HepG2 (cell line): ENCODE measurements at regions not wholly inside any gene's neighbourhood (a gene's known extent, or its start where the extent isn't known, plus 50 kb on each side); places are given as distances from the start of the nearest gene placed in this dataset.

ENCODE experiments used
- ATAC-seq: fragments of 200-7000 bp; cut with Tn5 transposase; 3 replicates; pipeline ENCODE4 v1.9.1; 2020; ENCODE audit warnings: mild to moderate bottlenecking, moderate library complexity
- BruUV-seq: library from RNA; stranded (reverse); fragments of 400-500 nt; replicated peaks from 2 replicates; lab custom pipeline; 2021; lab: Mats Ljungman, UMichigan
- CTCF ChIA-PET: fragments of 300-600 bp; formaldehyde crosslinking; extraction: SDS; loops from one replicate; lab custom pipeline; 2021; ENCODE audit warnings: low total read pairs, inconsistent platforms, low intra/inter-chr PET ratio; lab: Yijun Ruan, JAX
- POLR2A ChIA-PET: fragments of 350-600 bp; sonication (Branson Sonifier 250); formaldehyde crosslinking; loops from one replicate; lab custom pipeline; 2020; ENCODE audit warnings: antibody characterized with exemption, inconsistent platforms; lab: Yijun Ruan, JAX
- DNase-seq: peaks from one replicate; pipeline ENCODE4 v3.0.0-alpha.2; 2015; ENCODE audit warnings: low spot score
- FAIRE-seq: peaks from 3 replicates; lab custom pipeline; 2011; peaks lifted over from hg19 to GRCh38; lab: Jason Lieb, UNC
- H2AFZ ChIP-seq: one replicate; pipeline ENCODE4 v1.6.1; 2011; ENCODE audit warnings: low read length, inconsistent platforms
- H3K27ac ChIP-seq: fragments of 300-600 bp; 3 replicates; pipeline ENCODE4 v1.8.0; 2011; ENCODE audit warnings: mixed run types, mild to moderate bottlenecking, mixed read lengths, low read length, inconsistent platforms; ENCODE audit not compliant: insufficient read depth; ENCODE audit errors: extremely low read length
- H3K27me3 ChIP-seq, 2 experiments: fragments of 200-600 bp in 1 of 2; 2 replicates in 1 of 2; 3 replicates in 1 of 2; pipeline versions ENCODE4 v1.6.0 to v1.8.0; 2011; ENCODE audit warnings: low read length in 2 of 2, mild to moderate bottlenecking in 2 of 2, moderate library complexity in 2 of 2, inconsistent platforms in 1 of 2; ENCODE audit not compliant: insufficient read depth in 2 of 2, control insufficient read depth in 1 of 2
- H3K36me3 ChIP-seq, 2 experiments: fragments of 200-600 bp in 1 of 2; replicated peaks in 1 of 2; 2 replicates in 1 of 2; 3 replicates in 1 of 2; pipeline versions ENCODE4 v1.5.1 to v1.8.0; 2011; ENCODE audit warnings: low read length in 2 of 2, inconsistent platforms in 1 of 2; ENCODE audit not compliant: insufficient read depth in 2 of 2, control insufficient read depth in 1 of 2
- H3K4me1 ChIP-seq: 2 replicates; pipeline ENCODE4 v1.5.1; 2012; ENCODE audit warnings: low read length, inconsistent platforms; ENCODE audit not compliant: insufficient read depth
- H3K4me2 ChIP-seq: 2 replicates; pipeline ENCODE4 v1.6.0; 2011; ENCODE audit warnings: low read depth, low read length, inconsistent platforms
- H3K4me3 ChIP-seq, 3 experiments: fragments of 200-600 bp in 1 of 3; sonication (generic), shearing (Covaris generic) in 1 of 3; replicated peaks in 1 of 3; 2 replicates each; pipeline ENCODE4 v1.5.1; 2011 to 2016; ENCODE audit warnings: low read length in 3 of 3, inconsistent platforms in 2 of 3, low read depth in 2 of 3, mild to moderate bottlenecking in 2 of 3, control low read depth in 1 of 3, mixed read lengths in 1 of 3; ENCODE audit not compliant: insufficient read depth in 1 of 3
- H3K79me2 ChIP-seq: one replicate; pipeline ENCODE4 v1.6.1; 2011; ENCODE audit warnings: low read length, inconsistent platforms; ENCODE audit not compliant: insufficient read depth
- H3K9ac ChIP-seq: 2 replicates; pipeline ENCODE4 v1.6.0; 2011; ENCODE audit warnings: mild to moderate bottlenecking, low read depth, low read length, inconsistent platforms; ENCODE audit not compliant: insufficient read depth
- H3K9me3 ChIP-seq: 2 replicates; pipeline ENCODE4 v1.5.1; 2012; ENCODE audit warnings: mild to moderate bottlenecking, low read length
- H4K20me1 ChIP-seq: 2 replicates; pipeline ENCODE4 v1.6.0; 2011; ENCODE audit warnings: inconsistent platforms, mild to moderate bottlenecking, low read length, moderate library complexity; ENCODE audit not compliant: insufficient read depth
- HMGXB3 ChIP-seq: sonication (generic); formaldehyde crosslinking; IDR thresholded peaks from 2 replicates; pipeline ENCODE4 v1.4.0; 2020; ENCODE audit warnings: missing genetic modification reagents, borderline replicate concordance
- LCORL ChIP-seq, 2 experiments: fragments of 450-650 bp in 1 of 2; sonication (generic) in 1 of 2; formaldehyde crosslinking in 1 of 2; IDR thresholded peaks; 2 replicates each; pipeline versions ENCODE4 v1.5.0 to v1.6.1; 2017 to 2020; ENCODE audit warnings: antibody characterized with exemption in 1 of 2, missing genetic modification reagents in 1 of 2
- NCOA2 ChIP-seq: sonication (generic); formaldehyde crosslinking; IDR thresholded peaks from 2 replicates; pipeline ENCODE4 v1.8.0; 2022; ENCODE audit warnings: inconsistent platforms
- PREB ChIP-seq: sonication (generic); formaldehyde crosslinking; IDR thresholded peaks from 2 replicates; pipeline ENCODE4 v1.4.0; 2020; ENCODE audit warnings: missing genetic modification reagents
- SMAD3 ChIP-seq: sonication (generic); formaldehyde crosslinking; IDR thresholded peaks from 2 replicates; pipeline ENCODE4 v1.4.0; 2020; ENCODE audit warnings: missing genetic modification reagents
- YEATS4 ChIP-seq: sonication (generic); formaldehyde crosslinking; IDR thresholded peaks from 2 replicates; pipeline ENCODE4 v1.4.0; 2020; ENCODE audit warnings: missing genetic modification reagents, borderline replicate concordance
- ZNF556 ChIP-seq: sonication (generic); formaldehyde crosslinking; IDR thresholded peaks from 2 replicates; pipeline ENCODE4 v1.4.0; 2020; ENCODE audit warnings: mild to moderate bottlenecking, missing genetic modification reagents, borderline replicate concordance
- ZNF883 ChIP-seq: sonication (generic); formaldehyde crosslinking; IDR thresholded peaks from 2 replicates; pipeline ENCODE4 v1.5.1; 2020; ENCODE audit warnings: mild to moderate bottlenecking, missing genetic modification reagents; ENCODE audit errors: not compliant biosample characterization
- WGBS: methylation state at CpG from one replicate; pipeline ENCODE4 v1.1.6; 2017; ENCODE audit warnings: low lambda C conversion rate; 5-methylcytosine and 5-hydroxymethylcytosine counted together
- in situ Hi-C: cut with HindIII; loops from 2 replicates; pipeline ENCODE4 v1.10.0; 2017; ENCODE audit warnings: low pct_unique_long_range_greater_than_20kb; ENCODE audit not compliant: extremely low pct_ligation_motif_present
- intact Hi-C: fragments of 100-400 bp; cut with micrococcal nuclease; formaldehyde crosslinking; loops from one replicate; pipeline ENCODE4 v1.10.0; 2022; ENCODE audit not compliant: unreplicated experiment
- small RNA-seq, 3 experiments: library from RNA; depleted of rRNA; stranded (forward); fragments of <200 nt; gene quantifications; one replicate each; pipeline ENCODE3, GENCODE V24; 2012; ENCODE audit warnings: low read depth in 2 of 3, low replicate concordance in 1 of 3; ENCODE audit not compliant: insufficient read length in 3 of 3, insufficient read depth in 2 of 3

- Histone ChIP-seq H3K36me3 (no peaks in the 10 kb centered on the region), H3K9me3 (no peaks in the 10 kb centered on the region), H3K4me2 (no peak overlapping the region), H3K9ac (no peak overlapping the region), H3K4me3 (no peak overlapping the region), H4K20me1 (no peaks in the 10 kb centered on the region), H3K4me1 (peaks cover 10% of the 10 kb centered on the region), H2AFZ (no peak overlapping the region), H3K27ac (no peak overlapping the region), H3K79me2 (no peaks in the 10 kb centered on the region), H3K27me3 (no peaks in the 10 kb centered on the region)
- no peak for ATAC-seq
- no peak for DNase-seq
- intact Hi-C loops, result no loop called here
- in situ Hi-C loops, result no loop called here
- no TSS peak for BruUV-seq
- no peak for TF ChIP-seq HMGXB3
- no peak for TF ChIP-seq YEATS4
- TF ChIP-seq SMAD3 (CRISPR knock-in tag), result no peak
- no peak for TF ChIP-seq PREB (CRISPR knock-in tag)
- no peak for TF ChIP-seq ZNF556
- no peak for TF ChIP-seq NCOA2 (CRISPR knock-in tag)
- TF ChIP-seq ZNF883 (CRISPR knock-in tag), result no peak
- TF ChIP-seq LCORL (IDR thresholded peaks at IDR 0.05), result no peak
- no peak for TF ChIP-seq LCORL (CRISPR knock-in tag; IDR thresholded peaks at IDR 0.05)
- 0% methylated on average over 3 of the region's 3 CpGs for WGBS
- FAIRE-seq, result no peak
- POLR2A ChIA-PET, result no interaction called here
- CTCF ChIA-PET, result no interaction called here
These were observed 50.6 kb upstream of the GGTLC1 start for GRCh38 chr20:24039196-24039595.

Small RNA genes lying in the stretch of these regions (small RNA-seq; reads per million reads assigned to genes)
- gene RNU1-23P, result 0 reads per million in 3 experiments
